Lung (tissue), 11 donors: ENCODE measurements at regions not wholly inside any gene's neighbourhood (a gene's known extent, or its start where the extent isn't known, plus 50 kb on each side); places are given as distances from the start of the nearest gene placed in this dataset.

ENCODE experiments used
- ATAC-seq: fragments of 200-7000 bp; cut with Tn5 transposase; one replicate; pipeline ENCODE4 v1.9.1; 2020; ENCODE audit warnings: moderate number of reproducible peaks; ENCODE audit not compliant: insufficient read depth, low FRiP score
- DNase-seq, 3 donors: peaks; one replicate each; pipeline ENCODE4 v3.0.0-alpha.2; 2013 to 2017
- H3K27ac ChIP-seq, 2 donors: one replicate each; pipeline ENCODE4 v1.5.1; 2013; ENCODE audit warnings: mild to moderate bottlenecking in 2 of 2, moderate library complexity in 2 of 2, control low read depth in 1 of 2, inconsistent platforms in 1 of 2, low read depth in 1 of 2, low read length in 1 of 2
- H3K27me3 ChIP-seq, 3 donors: one replicate each; pipeline ENCODE4 v1.5.1; 2013; ENCODE audit warnings: low read length in 2 of 3; ENCODE audit not compliant: control insufficient read depth in 3 of 3, insufficient read depth in 3 of 3
- H3K36me3 ChIP-seq, 4 donors: one replicate each; pipeline ENCODE4 v1.5.1; 2013; ENCODE audit warnings: low read length in 4 of 4, mild to moderate bottlenecking in 1 of 4, moderate library complexity in 1 of 4; ENCODE audit not compliant: control insufficient read depth in 4 of 4, insufficient read depth in 4 of 4
- H3K4me1 ChIP-seq, 5 donors: one replicate each; pipeline ENCODE4 v1.5.1; 2013; ENCODE audit warnings: low read length in 5 of 5, mild to moderate bottlenecking in 2 of 5, moderate library complexity in 1 of 5; ENCODE audit not compliant: control insufficient read depth in 5 of 5, insufficient read depth in 5 of 5
- H3K4me3 ChIP-seq: one replicate; pipeline ENCODE4 v1.5.1; 2013; ENCODE audit warnings: mild to moderate bottlenecking, control low read depth, moderate library complexity
- H3K9ac ChIP-seq, 2 donors: one replicate each; pipeline ENCODE4 v1.5.1; 2013; ENCODE audit warnings: low read length in 2 of 2, control low read depth in 1 of 2; ENCODE audit not compliant: insufficient read depth in 1 of 2
- H3K9me3 ChIP-seq, 4 donors: one replicate each; pipeline ENCODE4 v1.5.1; 2013; ENCODE audit warnings: low read length in 3 of 4, mild to moderate bottlenecking in 1 of 4, moderate library complexity in 1 of 4; ENCODE audit not compliant: control insufficient read depth in 4 of 4, insufficient read depth in 3 of 4
- CTCF ChIP-seq: IDR thresholded peaks from 2 replicates; pipeline ENCODE4 v1.5.1; 2012; ENCODE audit warnings: mild to moderate bottlenecking; ENCODE audit errors: control extremely low read depth, extremely low read depth
- WGBS, 2 donors: extraction: QIAGEN DNeasy Blood & Tissue Kit; methylation state at CpG; one replicate each; pipeline ENCODE4 v1.1.7; 2013; 5-methylcytosine and 5-hydroxymethylcytosine counted together
- donor health status: control.
- donor health status: control.
- donor health status: Bipolar disorder and iron deficiency.
- donor health status: healthy.
- donor health status: DM: yes; HTN: yes; CAD: no.

DNA sequence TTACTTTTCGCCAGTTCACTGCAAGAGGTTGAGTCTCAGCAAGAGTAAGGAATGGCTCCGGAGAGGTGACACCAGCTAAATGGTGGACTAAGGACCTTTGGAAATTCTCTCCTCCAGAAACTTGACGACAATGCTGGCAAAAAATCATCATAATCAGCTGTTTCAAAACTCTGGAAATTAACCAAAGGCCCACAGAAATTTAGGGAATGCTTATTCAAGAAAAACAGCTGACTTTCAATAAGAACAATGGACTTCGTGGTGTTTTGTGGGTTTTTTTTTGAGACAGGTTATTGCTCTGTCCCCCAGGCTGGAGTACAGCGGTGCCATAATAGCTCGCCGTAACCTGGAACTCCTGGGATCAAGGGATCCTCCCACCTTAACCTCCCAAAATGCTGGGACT lies 68.4 kb upstream of the SEPTIN5 start:
- no peak for ATAC-seq
- Histone ChIP-seq H3K27me3 (peaks cover 0 to 2% (median 0%) of the 10 kb centered on the region in 3 donors), H3K27ac (no peak overlapping the region), H3K9ac (no peak overlapping the region), H3K4me1 (peaks cover 0 to 1% (median 0%) of the 10 kb centered on the region in 5 donors), H3K9me3 (peaks cover 0 to 10% (median 6%) of the 10 kb centered on the region in 4 donors), H3K36me3 (no peaks in the 10 kb centered on the region), H3K4me3 (no peak overlapping the region)
- WGBS, 2 donors = 89 to 91% methylated on average over 7 of the region's 7 CpGs
- no peak for DNase-seq
- no peak for TF ChIP-seq CTCF

DNA sequence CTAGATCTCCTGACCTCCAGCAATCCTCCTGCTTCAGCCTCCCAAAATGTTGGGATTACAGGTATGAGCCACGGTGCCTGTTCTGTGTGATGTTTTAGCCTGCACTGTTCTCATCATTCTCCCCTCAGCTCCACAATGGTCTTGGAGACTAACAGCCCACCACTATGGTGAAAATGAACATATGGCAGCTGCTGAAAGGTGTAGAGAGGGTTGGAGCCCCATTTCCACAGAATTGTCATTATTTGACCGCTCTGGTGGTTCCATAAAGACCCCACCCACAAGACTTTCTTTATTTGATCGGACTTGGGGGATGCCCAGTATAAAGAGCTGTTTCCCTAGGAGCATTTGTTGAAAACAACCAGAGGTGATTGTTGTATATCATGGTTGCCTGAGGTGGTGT lies 67.9 kb upstream of the SEPTIN5 start:
- Histone ChIP-seq H3K27ac (no peak overlapping the region), H3K4me1 (peaks cover 0 to 1% (median 0%) of the 10 kb centered on the region in 5 donors), H3K9me3 (peaks cover 0 to 10% (median 6%) of the 10 kb centered on the region in 4 donors), H3K36me3 (no peaks in the 10 kb centered on the region), H3K4me3 (no peak overlapping the region), H3K27me3 (peaks cover 0 to 2% (median 0%) of the 10 kb centered on the region in 3 donors), H3K9ac (no peak overlapping the region)
- no peak for ATAC-seq
- WGBS, 2 donors = 89 to 91% methylated on average over 3 of the region's 3 CpGs
- no peak for TF ChIP-seq CTCF
- DNase-seq = no peak

DNA sequence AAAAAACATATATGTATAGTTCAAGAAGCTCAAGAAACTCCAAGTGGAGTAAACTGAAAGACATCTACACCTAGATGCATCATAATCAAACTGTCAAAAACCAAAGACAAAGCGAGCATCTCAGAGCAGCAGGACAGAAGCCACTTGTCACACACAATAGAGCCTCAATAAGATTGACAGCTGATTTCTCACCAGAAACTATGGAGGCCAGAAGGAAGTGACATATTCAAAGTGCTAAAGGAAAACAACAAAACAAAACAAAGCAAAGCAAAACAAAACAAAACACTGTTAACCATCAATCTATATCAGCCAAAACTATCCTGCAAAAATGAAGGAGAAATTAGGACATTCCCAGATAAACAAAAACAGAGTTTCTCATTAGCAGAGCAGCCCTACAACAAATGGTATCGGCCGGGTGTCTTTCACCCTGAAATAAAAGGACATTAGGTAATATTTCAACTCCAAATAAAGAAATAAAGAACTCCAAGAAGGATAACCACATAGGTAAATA lies 65.8 kb upstream of the SEPTIN5 start:
- no peak for ATAC-seq
- WGBS, 2 donors = 64 to 92% methylated on average over 3 of the region's 3 CpGs
- no peak overlapping the region for H3K9ac ChIP-seq

More for the DNA sequence above, 65.8 kb upstream of the SEPTIN5 start:
- no peaks in the 10 kb centered on the region for H3K36me3 ChIP-seq
- TF ChIP-seq CTCF = no peak
- no peak for DNase-seq
- H3K27me3 ChIP-seq = peaks cover 0 to 2% (median 0%) of the 10 kb centered on the region in 3 donors
- H3K4me1 ChIP-seq = peaks cover 0 to 1% (median 0%) of the 10 kb centered on the region in 5 donors
- H3K27ac ChIP-seq = no peak overlapping the region
- no peak overlapping the region for H3K4me3 ChIP-seq
- H3K9me3 ChIP-seq = peaks cover 0 to 10% (median 6%) of the 10 kb centered on the region in 4 donors
